Endodermal cell (in vitro differentiated cells): ENCODE measurements at regions not wholly inside any gene's neighbourhood (a gene's known extent, or its start where the extent isn't known, plus 50 kb on each side); places are given as distances from the start of the nearest gene placed in this dataset.

Source experiments
- DNase-seq: peaks from one replicate; pipeline ENCODE4 v3.0.0-alpha.2; 2017
- H3K27ac ChIP-seq: 2 replicates; pipeline ENCODE4 v1.5.1; 2013; ENCODE audit warnings: mild to moderate bottlenecking, low read depth, low read length, moderate library complexity
- H3K27me3 ChIP-seq: 2 replicates; pipeline ENCODE4 v1.6.1; 2013; ENCODE audit warnings: mild to moderate bottlenecking, low read length, moderate library complexity; ENCODE audit not compliant: insufficient read depth, control insufficient read depth, poor library complexity, severe bottlenecking
- H3K36me3 ChIP-seq: 2 replicates; pipeline ENCODE4 v1.7.0; 2013; ENCODE audit warnings: mild to moderate bottlenecking, low read length, moderate library complexity; ENCODE audit not compliant: control insufficient read depth, insufficient read depth
- H3K4me1 ChIP-seq: one replicate; pipeline ENCODE4 v1.7.0; 2013; ENCODE audit warnings: low read length; ENCODE audit not compliant: control insufficient read depth, insufficient read depth
- H3K4me3 ChIP-seq: 2 replicates; pipeline ENCODE4 v1.5.1; 2013; ENCODE audit warnings: mild to moderate bottlenecking, low read length, moderate library complexity
- H3K9ac ChIP-seq: 2 replicates; pipeline ENCODE4 v1.6.1; 2013; ENCODE audit warnings: mild to moderate bottlenecking, low read length, moderate library complexity; ENCODE audit not compliant: poor library complexity, severe bottlenecking; ENCODE audit errors: extremely low read depth
- H3K9me3 ChIP-seq: 2 replicates; pipeline ENCODE4 v1.6.1; 2013; ENCODE audit warnings: mild to moderate bottlenecking, low read length, moderate library complexity; ENCODE audit not compliant: control insufficient read depth
- H3K27ac Mint-ChIP-seq: 2 replicates; pipeline ENCODE4 v1.8.0; 2020; ENCODE audit warnings: mixed read lengths
- H3K27me3 Mint-ChIP-seq: 2 replicates; pipeline ENCODE4 v1.8.0; 2021; ENCODE audit warnings: mild to moderate bottlenecking, mixed read lengths; ENCODE audit not compliant: insufficient read depth
- H3K36me3 Mint-ChIP-seq: 2 replicates; pipeline ENCODE4 v1.8.0; 2020; ENCODE audit warnings: low read depth, mixed read lengths
- H3K4me1 Mint-ChIP-seq: 2 replicates; pipeline ENCODE4 v1.8.0; 2020; ENCODE audit warnings: mixed read lengths
- H3K4me3 Mint-ChIP-seq: 2 replicates; pipeline ENCODE4 v1.8.0; 2020; ENCODE audit warnings: mild to moderate bottlenecking, moderate library complexity, mixed read lengths
- H3K9me3 Mint-ChIP-seq: 2 replicates; pipeline ENCODE4 v1.8.0; 2020; ENCODE audit warnings: mild to moderate bottlenecking, mixed read lengths
- WGBS, 2 experiments: methylation state at CpG; one replicate each; pipeline versions ENCODE4 v1.1.5 to v1.1.7; 2013; ENCODE audit warnings: missing lambda C conversion rate in 2 of 2, mixed read lengths in 1 of 2; ENCODE audit not compliant: insufficient coverage in 1 of 2, insufficient read length in 1 of 2; 5-methylcytosine and 5-hydroxymethylcytosine counted together
- TF ChIP-seq, protein P1 (sequence below): fragments of 200-600 bp; sonication (generic); conservative IDR thresholded peaks from 2 replicates; pipeline ENCODE4 v1.5.0; 2021; ENCODE audit warnings: antibody characterized with exemption, mild to moderate bottlenecking

DNA sequence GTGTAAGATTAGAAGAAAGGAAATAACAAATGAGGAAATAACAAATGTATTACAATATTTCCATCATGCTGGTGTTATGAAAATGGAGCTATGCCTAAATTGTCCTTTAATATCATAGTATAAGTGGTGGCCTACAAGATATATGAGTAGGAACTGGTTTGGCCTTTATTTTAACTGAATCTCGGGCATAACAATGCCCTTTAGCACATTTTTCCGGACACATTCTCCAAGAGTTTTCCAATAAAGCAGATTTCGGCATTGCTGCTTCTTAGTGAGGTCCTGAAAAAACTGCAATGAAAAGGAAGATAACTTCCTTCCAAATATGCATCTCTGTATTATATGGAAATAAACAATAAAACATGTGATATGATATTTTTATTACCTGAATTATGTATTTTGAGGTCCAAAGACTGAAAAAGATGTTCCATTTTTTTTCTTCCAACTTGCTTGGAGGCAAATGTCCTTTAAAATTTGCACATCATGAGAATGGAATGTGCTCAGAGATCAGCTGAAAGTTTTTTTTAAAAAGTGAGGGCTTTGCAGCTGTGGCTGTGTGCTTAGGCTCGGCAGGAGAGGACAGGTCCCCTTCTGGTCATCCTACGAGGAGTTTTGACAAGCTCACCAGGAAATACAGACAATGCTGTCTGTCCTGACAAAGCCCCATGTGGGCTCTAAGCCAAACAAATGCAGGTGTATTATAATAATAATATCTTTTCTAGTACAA is 132.3 kb upstream of the RND3 start:
- DNase-seq: no peak
- H3K27me3 Mint-ChIP-seq: no peaks in the 10 kb centered on the region
- TF ChIP-seq, protein P1, sequence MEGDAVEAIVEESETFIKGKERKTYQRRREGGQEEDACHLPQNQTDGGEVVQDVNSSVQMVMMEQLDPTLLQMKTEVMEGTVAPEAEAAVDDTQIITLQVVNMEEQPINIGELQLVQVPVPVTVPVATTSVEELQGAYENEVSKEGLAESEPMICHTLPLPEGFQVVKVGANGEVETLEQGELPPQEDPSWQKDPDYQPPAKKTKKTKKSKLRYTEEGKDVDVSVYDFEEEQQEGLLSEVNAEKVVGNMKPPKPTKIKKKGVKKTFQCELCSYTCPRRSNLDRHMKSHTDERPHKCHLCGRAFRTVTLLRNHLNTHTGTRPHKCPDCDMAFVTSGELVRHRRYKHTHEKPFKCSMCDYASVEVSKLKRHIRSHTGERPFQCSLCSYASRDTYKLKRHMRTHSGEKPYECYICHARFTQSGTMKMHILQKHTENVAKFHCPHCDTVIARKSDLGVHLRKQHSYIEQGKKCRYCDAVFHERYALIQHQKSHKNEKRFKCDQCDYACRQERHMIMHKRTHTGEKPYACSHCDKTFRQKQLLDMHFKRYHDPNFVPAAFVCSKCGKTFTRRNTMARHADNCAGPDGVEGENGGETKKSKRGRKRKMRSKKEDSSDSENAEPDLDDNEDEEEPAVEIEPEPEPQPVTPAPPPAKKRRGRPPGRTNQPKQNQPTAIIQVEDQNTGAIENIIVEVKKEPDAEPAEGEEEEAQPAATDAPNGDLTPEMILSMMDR: peak; percentile 30
- Histone ChIP-seq H3K27ac (no peak overlapping the region), H3K4me1 (no peaks in the 10 kb centered on the region), H3K36me3 (no peaks in the 10 kb centered on the region), H3K9ac (no peak overlapping the region), H3K4me3 (no peak overlapping the region), H3K27me3 (no peaks in the 10 kb centered on the region), H3K9me3 (no peaks in the 10 kb centered on the region)
- H3K27ac Mint-ChIP-seq: no peak overlapping the region
- peaks cover 1% of the 10 kb centered on the region for H3K4me1 Mint-ChIP-seq
- WGBS, 2 experiments: 61 to 78% methylated on average over 5 of the region's 5 CpGs
- H3K9me3 Mint-ChIP-seq: no peaks in the 10 kb centered on the region
- no peaks in the 10 kb centered on the region for H3K36me3 Mint-ChIP-seq
- no peak overlapping the region for H3K4me3 Mint-ChIP-seq

DNA sequence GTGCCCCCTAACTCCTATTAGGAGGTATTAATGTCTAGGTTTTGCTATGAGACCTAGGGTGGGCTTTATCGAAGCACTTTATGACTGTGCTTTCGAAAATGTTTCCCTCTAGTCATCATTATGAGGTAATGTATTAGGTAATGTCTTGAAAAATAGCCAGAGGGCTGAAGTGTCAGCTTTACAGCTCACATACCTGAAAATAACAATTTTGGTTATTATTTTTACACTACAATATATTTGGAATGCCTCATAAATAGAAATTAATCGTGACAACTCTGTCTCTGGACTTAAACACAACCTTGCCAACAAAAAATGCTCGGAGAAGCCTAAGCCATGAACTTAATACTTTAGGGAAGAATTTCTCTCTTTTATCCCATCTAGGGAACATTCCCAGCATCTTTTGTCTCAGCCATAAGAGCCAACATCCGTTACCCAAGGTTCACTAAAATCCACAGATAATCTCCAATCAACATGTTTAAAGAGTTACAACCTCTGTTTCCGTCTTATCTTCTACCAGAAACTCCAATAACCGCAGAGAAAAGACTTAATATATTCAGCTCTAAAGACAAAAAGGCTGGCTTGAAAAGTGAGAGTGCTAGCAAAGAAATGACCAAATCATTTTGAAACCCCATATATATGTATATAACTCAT is 130.9 kb upstream of the RND3 start:
- Histone ChIP-seq H3K9ac (no peak overlapping the region), H3K4me3 (no peak overlapping the region), H3K4me1 (no peaks in the 10 kb centered on the region), H3K27ac (no peak overlapping the region), H3K36me3 (no peaks in the 10 kb centered on the region), H3K27me3 (no peaks in the 10 kb centered on the region), H3K9me3 (no peaks in the 10 kb centered on the region)
- no peak overlapping the region for H3K27ac Mint-ChIP-seq
- H3K4me1 Mint-ChIP-seq: peaks cover 6% of the 10 kb centered on the region
- no peak overlapping the region for H3K4me3 Mint-ChIP-seq
- TF ChIP-seq, protein P1: no peak
- no peak for DNase-seq
- no peaks in the 10 kb centered on the region for H3K36me3 Mint-ChIP-seq
- 86 to 88% methylated on average over 1 to 7 of the region's 7 CpGs for WGBS, 2 experiments
- H3K9me3 Mint-ChIP-seq: no peaks in the 10 kb centered on the region
- H3K27me3 Mint-ChIP-seq: no peaks in the 10 kb centered on the region

DNA sequence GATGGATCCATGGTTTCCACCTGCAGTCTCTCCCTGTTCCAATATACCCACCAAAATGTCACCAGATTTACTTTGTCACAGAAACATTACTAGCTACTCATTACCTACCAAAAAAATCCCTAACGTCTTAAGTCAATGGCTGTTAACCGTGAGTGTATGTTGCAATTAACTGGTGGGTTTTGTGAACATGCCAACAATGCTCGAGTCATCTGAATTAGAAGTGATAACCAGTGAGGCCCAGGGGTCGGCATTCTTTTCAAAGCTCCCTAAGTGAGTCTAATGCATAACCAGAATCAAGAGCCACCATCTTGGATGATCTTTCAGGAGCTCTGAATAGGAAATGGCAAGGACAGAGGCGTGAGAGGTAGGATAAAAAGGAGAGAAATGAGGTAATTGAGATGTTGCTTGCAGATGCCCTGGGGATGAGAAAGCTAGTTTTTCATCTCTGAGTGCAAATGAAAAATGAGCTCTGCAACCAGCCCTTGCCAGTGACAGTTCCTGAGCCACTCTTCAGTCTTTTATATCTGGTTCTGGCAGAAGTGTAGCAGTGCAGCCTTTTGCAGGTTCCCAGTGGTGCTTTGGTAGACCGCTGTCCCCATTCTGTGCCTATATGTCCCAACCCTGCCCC is 130.0 kb upstream of the RND3 start:
- no peaks in the 10 kb centered on the region for H3K27me3 Mint-ChIP-seq
- H3K9me3 Mint-ChIP-seq: no peaks in the 10 kb centered on the region
- Histone ChIP-seq H3K36me3 (no peaks in the 10 kb centered on the region), H3K4me1 (no peaks in the 10 kb centered on the region), H3K4me3 (no peak overlapping the region), H3K27ac (no peak overlapping the region), H3K9me3 (no peaks in the 10 kb centered on the region), H3K27me3 (no peaks in the 10 kb centered on the region), H3K9ac (no peak overlapping the region)
- no peak overlapping the region for H3K27ac Mint-ChIP-seq
- no peak for DNase-seq
- TF ChIP-seq, protein P1: no peak
- no peak overlapping the region for H3K4me3 Mint-ChIP-seq
- WGBS, 2 experiments: 95% methylated on average over 5 to 6 of the region's 6 CpGs
- no peaks in the 10 kb centered on the region for H3K36me3 Mint-ChIP-seq
- peaks cover 6% of the 10 kb centered on the region for H3K4me1 Mint-ChIP-seq
